ENCODE measurements at regions not wholly inside any gene's neighbourhood (a gene's known extent, or its start where the extent isn't known, plus 50 kb on each side); places are given as distances from the start of the nearest gene placed in this dataset.
"Not testable (repeated sequence)": the region's sequence is repeated elsewhere in the genome, so short reads cannot be mapped to it uniquely, and the experiment has no call there.

DNA sequence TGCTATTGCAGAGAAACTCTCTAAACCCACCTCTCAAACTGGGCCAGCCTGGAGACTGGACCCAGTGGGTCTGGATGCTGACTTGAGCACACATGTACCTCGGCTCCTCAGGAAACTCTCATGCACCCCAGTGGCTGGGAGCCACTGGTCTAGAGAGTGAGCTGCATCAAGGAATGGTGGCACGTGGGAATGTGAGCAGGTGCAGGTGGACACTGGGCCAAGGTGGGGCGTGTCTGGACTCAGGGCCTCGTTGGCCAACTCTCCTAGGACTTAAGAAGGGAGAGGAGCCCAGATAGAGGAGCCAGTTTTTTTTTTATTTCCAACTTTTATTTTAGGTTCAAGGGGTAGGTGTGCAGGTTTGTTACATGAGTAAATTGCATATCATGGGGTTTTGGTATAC, 75.5 kb upstream of the PLGLB2 start:
- DNase-seq (ENCODE audit: low spot score): not testable (repeated sequence)

DNA sequence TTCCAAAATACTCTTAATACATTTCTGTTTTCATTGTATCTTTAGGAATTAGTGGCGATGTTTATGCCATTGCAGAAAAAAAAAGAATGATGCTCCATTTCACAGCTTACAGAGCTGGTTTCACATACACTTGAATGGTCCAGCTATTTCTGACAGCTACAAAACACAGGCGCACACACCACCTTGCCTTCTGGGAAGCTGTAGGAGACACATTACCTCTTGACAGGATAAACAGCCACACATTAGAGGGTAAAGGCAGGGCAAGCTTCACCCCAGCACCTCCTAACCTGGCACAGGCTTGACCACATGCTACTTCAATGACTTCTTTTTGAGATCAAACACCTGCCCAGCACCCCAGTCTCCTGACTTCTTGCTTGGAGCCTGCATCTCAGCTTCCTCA, 73.2 kb upstream of the PLGLB2 start:
- not testable (repeated sequence) for DNase-seq (ENCODE audit: low spot score)

DNA sequence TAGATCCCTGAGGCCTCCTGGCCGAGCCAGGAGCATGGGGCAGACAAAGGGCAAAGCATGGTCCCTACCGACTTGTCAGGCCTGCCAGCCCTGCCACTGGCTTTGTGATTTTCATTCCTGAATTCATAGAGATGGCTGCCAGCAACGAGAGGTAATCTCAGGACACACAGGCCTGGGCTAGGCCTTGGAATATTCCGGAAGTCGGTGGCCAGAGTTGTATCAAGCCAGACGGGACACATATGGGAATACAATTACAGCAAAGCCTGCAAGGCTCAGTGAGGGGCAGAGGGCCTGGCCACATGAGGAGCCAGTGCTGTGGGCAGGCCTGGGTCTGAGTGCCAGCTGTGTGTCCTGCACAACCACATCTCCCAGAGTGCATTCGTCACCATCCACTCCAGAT, 72.4 kb upstream of the PLGLB2 start:
- not testable (repeated sequence) for DNase-seq (ENCODE audit: low spot score)

DNA sequence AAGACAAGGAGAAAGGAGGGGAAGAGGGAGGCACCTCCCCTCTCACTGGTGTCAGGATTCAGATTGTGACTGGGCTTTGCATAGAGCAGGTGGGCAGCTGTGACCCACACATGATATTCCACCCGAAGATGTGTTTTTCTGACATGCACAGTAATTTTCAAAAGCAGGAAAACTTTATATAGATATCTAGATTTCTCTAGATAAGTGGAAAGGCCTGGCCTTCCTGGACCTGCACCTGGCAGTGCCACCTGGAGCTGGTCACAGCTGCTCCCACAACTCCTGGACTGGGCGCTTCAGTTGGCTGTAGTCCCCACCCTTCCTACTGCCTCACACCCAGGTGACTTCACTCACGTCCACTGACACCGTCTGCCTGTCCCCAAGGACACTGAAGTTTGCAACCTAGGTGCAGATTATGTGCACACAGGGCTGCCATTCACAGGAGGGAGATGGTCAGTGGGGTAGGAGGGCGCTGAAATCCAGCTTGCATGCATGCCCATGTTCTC, 70.4 kb upstream of the PLGLB2 start:
- DNase-seq (ENCODE audit: low spot score): not testable (repeated sequence)

DNA sequence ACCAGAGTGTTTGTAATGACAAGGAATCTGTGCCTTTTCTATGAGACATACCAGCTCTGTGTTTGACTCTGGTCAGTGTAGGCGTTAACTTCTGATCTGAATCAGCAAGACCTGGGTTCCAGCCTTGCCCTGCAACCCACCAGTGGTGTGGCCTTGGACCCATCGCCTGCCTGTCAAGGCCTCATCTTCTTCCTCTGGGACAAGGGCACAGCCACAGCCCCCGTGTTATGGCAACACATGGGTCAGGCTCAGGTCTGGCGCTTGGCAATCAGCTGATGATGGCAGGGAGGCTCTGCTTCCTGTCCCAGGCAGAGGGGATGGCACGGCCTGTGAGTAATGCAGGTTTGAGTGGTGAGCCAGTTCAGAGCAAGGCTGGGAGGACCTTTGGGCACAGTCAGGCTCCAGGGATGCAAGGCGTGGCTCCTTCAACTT, 69.1 kb upstream of the PLGLB2 start:
- not testable (repeated sequence) for DNase-seq (ENCODE audit: low spot score)

DNA sequence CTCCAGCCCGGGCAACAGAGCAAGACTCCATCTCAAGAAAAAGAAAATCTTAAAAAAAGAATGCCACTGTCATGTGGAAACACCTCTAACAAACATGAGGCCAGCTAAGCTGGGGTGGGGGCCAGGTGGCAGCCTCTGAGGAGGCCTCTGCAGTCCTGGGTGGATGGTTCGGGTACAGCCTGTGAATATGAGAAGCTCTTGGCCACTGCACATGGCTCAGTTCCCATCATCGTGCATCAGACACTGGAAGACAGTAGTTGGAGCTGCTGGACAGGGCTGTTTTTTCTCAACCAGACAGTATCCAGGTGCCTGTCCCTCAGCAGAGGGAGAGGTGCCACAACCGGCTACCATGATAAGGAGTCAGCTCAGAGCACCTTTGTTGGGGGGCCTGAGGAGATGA, 67.9 kb upstream of the PLGLB2 start:
- DNase-seq (ENCODE audit: low spot score): not testable (repeated sequence)

DNA sequence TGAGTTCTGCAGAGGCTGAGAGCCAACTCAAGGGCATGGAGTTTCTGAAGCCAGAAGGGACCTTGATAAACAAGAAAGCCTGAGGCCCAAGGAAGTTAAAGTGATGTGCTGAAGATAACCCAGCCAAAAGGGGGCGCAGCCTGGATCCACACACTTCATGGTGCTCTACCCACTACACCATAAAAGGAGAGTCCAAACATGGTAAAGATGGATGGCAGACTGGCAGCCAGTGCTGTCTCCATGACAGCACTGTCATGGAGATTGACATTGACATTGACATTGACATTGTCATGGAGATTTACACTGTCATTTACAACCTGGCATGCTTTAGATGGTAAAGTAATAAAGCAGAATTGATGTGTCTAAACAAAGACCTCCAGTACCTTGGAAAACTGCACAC, 67.2 kb upstream of the PLGLB2 start:
- not testable (repeated sequence) for DNase-seq (ENCODE audit: low spot score)

DNA sequence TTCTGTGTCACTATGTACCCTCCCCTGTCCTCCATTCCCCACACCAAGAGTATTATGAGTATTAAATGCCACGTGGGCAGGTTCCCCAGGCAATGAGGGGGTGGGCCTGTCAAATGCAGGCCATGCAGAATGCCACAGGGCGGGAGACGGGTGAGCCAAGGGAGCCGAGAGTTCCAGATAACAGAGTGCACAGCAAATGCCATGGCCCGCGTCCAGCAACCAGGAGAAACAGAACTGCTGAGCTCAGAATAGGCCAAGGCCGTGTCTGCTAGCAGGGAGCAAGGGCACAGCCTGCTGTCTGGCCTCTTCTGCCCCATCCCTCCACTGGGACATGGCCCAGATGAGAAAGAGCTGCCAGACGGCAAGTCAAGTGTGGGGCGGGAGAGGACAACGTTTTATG, 64.4 kb upstream of the PLGLB2 start:
- peak; percentile 65 for DNase-seq (ENCODE audit: low spot score)

DNA sequence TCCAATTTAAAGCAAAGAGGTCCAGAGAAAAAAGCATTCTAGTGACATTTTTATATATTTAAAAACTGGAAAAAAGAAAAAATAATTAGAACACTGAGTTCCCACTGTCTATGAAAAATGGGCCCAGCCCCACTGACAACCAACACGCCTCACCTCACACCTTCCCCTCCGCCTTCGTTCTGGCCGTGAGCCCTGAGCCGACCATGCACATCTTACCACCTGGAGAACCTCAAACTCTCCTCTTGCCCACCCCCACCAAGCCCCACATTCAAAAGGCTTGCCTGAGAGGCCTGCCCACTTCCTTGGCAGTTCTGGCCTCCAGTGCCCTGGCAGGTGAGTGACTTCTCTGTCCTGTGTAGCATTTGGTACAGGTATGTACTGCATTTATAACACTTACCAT, 63.9 kb upstream of the PLGLB2 start:
- DNase-seq (ENCODE audit: low spot score): not testable (repeated sequence)

DNA sequence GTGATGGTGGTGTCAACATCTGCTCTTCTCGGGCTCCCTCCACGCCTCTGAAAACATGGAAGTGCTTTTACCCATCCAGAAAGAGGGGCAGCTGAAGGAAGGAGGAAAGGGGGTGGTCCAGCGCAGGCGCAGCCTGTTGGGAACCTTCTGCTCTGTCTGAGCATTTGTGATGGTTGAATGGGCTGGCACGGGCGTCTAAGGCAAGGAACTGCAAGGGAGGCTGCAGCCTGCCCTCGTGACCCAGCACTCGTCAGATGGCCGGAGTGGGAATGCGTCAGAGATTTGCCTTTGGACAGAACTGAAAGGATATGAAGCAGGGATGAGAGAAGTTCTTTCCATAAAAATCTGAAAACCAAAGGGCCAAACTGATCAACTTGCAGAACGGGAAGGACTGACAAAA, 62.3 kb upstream of the PLGLB2 start:
- not testable (repeated sequence) for DNase-seq (ENCODE audit: low spot score)

DNA sequence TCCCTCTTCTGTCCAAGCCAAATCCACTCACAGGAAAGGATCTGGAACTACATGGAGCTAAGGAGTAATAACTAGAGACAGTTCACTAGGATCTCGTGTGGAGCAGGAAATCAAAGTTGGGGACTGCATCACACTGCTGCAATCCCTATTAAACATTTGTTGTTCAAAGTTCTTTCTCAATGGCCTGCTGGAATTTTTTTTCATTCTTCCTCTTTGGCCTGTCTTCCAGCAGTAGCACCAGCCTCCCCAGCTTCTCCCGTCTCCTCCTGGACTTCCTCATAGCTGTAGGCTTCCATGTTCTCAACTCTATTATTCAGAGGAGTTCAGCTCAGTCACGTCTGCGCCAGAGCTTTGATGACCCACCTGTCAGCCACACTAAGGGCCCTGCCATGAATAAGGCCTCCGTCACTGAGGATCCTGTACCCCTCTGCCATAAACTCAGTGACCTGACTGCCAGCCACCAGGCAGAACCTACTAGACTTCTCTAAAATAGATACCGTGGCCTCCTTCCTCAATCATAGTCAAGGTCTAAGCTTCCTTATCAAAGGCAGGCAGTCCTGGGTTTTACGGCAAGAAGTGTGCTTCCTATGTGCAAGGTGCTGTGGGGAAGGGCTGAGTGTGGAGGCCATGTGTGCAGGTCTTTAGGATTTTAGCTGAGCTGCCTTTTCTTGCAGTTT, 60.9 kb upstream of the PLGLB2 start:
- not testable (repeated sequence) for DNase-seq (ENCODE audit: low spot score)

DNA sequence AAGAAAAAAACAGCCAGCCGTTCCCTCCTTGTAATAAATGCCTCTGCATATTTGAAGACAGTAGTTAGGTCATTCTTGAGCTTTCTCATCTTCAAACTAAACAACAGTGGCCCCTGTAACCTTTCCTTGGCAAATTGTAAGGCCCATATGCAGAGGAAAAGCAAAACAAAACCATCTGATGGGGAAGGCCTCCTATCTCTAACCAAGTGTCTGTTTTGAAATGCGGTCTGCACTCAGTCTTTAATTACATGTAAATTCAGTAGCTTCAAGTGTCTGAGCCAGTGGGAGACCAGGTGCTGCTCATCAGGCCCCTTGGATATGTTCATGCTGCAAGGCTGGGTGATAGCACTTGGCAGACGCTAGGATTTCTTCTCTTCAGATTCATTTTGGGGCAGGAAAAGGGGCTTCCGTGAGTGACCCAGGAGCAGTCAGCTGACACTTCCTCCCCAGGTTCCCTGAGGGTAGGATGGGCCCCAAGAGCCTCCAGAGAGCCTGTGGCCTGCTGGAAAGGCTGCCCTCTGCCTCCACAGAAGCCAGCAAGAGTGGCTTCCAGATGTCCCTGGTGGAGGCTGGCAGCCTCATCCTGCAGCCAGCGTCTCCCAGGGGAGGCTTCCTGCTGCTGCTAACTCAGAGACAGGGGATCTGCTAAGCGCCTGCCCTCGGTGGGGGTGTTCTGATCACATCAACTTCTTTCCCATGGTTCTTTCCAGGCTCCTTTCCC, 60.2 kb upstream of the PLGLB2 start:
- not testable (repeated sequence) for DNase-seq (ENCODE audit: low spot score)

DNA sequence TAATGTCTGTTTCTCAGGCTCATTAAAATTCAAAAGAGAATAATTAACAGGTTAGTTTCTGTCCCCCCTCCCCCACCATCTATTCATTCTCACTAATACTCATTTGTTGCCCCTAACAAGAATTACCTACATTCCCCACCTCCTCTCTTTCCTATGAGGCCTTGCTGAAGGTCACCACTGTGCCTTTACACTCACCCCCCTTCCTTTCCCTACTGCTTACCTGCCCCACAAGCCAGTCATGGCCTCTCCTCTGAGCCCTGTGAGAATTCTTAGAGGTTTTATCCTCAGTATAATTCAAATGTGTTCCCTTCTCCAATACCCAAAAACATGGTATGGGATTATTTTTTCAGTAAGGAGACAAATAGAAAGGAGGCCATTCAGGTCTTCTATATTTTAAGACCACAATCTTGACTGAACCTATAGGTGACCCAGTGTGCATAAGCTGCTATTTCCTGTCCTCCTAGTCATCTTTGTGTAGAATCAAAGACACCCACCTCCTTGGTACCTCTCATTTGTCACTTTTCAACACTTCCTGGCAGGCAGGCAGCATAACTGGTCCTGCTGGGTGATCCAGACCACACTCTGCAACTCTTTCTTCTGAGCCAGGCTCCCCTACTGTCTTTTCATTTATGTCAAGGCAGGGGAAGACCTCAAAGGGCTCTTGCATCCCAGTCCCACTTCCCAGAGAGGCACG, 55.8 kb upstream of the PLGLB2 start:
- DNase-seq (ENCODE audit: low spot score): not testable (repeated sequence)

DNA sequence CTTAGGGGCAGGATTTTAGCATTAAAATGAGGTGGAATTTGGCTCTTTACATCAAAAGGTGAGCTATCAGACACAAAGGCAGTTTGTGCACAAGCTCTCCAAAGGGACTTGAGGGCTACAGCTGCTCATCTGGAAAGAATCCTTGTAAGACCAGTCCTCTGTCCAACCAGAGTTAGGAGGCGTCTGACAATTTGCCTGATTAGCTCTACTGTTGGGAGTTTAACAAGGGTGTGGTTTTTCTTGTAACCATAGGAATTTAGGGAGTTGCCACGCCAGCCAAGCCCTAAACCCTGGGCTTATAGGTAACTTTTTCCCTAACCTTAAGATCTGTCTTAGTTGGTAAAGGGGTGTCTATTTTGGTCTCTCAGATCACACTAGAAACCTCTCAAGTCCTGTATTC, 55.0 kb upstream of the PLGLB2 start:
- DNase-seq (ENCODE audit: low spot score): not testable (repeated sequence)

DNA sequence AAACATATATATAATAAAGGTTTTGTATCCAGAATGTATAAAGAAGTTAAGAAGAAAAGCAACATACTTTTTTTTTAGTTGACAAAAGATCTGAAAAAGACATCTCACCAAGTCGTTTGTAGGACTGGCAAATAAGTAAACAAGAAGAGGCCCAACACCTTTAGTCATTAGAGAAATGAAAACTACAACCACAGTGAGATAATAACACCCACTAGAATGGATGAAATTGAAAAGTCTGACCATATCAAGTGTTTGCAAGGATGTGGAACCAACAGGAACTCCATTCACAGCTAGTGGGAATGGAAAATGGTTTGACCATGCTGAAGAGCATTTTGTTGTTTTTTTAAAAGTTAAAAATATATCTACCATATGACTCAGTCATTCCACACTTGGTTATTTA, 54.0 kb upstream of the PLGLB2 start:
- not testable (repeated sequence) for DNase-seq (ENCODE audit: low spot score)

DNA sequence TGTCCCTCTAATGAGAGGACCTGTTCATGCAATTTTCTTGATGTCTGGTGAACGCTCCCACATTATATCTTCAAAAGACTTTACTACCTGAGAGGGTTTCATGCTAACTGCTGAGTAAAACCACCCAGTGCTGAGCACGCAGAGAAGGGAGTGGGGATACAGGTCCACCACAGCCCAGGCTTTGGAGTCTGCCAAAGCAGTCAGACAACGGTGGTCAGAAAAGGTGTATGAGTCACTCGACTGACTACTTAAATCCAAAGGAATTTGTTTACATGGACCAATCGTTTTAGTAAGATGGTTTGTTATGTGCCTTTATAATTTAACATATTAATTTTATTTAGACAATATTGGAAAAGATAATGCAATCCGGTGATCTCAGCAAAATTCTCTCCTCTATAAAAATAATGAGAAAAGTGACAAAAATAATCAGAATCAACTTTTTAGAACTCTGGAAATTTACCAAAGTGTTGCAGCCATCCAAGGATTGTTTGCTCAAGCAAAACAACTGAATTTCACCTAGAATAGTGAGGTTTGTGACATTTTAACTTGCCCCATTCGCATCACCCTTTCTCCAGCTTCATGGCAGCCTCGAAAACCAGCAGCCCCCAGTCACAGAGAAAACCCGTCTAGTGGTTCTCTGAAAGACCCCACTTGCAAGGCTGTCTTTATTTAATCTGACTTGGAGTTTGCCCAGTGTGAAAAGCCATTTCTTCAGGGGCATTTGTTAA, 52.1 kb upstream of the PLGLB2 start:
- not testable (repeated sequence) for DNase-seq (ENCODE audit: low spot score)

Data from ureter (tissue), 1 donor.